HL-60 (cell line): ENCODE measurements at regions not wholly inside any gene's neighbourhood (a gene's known extent, or its start where the extent isn't known, plus 50 kb on each side); places are given as distances from the start of the nearest gene placed in this dataset.

Experiments
- CTCF ChIP-seq: IDR thresholded peaks from one replicate; pipeline ENCODE4 v1.5.1; 2011; ENCODE audit warnings: low read length, control low read depth, inconsistent platforms; ENCODE audit not compliant: insufficient read depth
- POLR2AphosphoS5 ChIP-seq: IDR thresholded peaks from 2 replicates; pipeline ENCODE4 v1.6.1; 2012; ENCODE audit warnings: low read depth
- TF ChIP-seq, protein P1 (sequence below): IDR thresholded peaks from 2 replicates; pipeline ENCODE4 v1.6.1; 2012; ENCODE audit warnings: low read depth; ENCODE audit not compliant: insufficient replicate concordance

- no peak for TF ChIP-seq CTCF
- no peak for TF ChIP-seq POLR2AphosphoS5
- TF ChIP-seq, protein P1, sequence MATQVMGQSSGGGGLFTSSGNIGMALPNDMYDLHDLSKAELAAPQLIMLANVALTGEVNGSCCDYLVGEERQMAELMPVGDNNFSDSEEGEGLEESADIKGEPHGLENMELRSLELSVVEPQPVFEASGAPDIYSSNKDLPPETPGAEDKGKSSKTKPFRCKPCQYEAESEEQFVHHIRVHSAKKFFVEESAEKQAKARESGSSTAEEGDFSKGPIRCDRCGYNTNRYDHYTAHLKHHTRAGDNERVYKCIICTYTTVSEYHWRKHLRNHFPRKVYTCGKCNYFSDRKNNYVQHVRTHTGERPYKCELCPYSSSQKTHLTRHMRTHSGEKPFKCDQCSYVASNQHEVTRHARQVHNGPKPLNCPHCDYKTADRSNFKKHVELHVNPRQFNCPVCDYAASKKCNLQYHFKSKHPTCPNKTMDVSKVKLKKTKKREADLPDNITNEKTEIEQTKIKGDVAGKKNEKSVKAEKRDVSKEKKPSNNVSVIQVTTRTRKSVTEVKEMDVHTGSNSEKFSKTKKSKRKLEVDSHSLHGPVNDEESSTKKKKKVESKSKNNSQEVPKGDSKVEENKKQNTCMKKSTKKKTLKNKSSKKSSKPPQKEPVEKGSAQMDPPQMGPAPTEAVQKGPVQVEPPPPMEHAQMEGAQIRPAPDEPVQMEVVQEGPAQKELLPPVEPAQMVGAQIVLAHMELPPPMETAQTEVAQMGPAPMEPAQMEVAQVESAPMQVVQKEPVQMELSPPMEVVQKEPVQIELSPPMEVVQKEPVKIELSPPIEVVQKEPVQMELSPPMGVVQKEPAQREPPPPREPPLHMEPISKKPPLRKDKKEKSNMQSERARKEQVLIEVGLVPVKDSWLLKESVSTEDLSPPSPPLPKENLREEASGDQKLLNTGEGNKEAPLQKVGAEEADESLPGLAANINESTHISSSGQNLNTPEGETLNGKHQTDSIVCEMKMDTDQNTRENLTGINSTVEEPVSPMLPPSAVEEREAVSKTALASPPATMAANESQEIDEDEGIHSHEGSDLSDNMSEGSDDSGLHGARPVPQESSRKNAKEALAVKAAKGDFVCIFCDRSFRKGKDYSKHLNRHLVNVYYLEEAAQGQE = no peak
Observed at GRCh38 chr4:12963291-12963690, 520.8 kb downstream of the RAB28 start.
